ENCODE measurements at regions not wholly inside any gene's neighbourhood (a gene's known extent, or its start where the extent isn't known, plus 50 kb on each side); places are given as distances from the start of the nearest gene placed in this dataset.

GRCh38 chr9:126207256-126207655 lies 119.4 kb upstream of the MVB12B start (continued):
- no peak for TF ChIP-seq BACH2 (CRISPR knock-in tag; IDR thresholded peaks at IDR 0.05; ENCODE audit: borderline replicate concordance)
- no peak for TF ChIP-seq ZNF8 (CRISPR knock-in tag; IDR thresholded peaks at IDR 0.05)
- TF ChIP-seq ZFP30 (CRISPR knock-in tag; IDR thresholded peaks at IDR 0.05), result no peak
- TF ChIP-seq, protein P1, sequence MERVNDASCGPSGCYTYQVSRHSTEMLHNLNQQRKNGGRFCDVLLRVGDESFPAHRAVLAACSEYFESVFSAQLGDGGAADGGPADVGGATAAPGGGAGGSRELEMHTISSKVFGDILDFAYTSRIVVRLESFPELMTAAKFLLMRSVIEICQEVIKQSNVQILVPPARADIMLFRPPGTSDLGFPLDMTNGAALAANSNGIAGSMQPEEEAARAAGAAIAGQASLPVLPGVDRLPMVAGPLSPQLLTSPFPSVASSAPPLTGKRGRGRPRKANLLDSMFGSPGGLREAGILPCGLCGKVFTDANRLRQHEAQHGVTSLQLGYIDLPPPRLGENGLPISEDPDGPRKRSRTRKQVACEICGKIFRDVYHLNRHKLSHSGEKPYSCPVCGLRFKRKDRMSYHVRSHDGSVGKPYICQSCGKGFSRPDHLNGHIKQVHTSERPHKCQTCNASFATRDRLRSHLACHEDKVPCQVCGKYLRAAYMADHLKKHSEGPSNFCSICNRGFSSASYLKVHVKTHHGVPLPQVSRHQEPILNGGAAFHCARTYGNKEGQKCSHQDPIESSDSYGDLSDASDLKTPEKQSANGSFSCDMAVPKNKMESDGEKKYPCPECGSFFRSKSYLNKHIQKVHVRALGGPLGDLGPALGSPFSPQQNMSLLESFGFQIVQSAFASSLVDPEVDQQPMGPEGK (CRISPR knock-in tag; IDR thresholded peaks at IDR 0.05; ENCODE audit: borderline replicate concordance), result no peak
- TF ChIP-seq PPARA (CRISPR knock-in tag; IDR thresholded peaks at IDR 0.05; ENCODE audit: borderline replicate concordance), result no peak
- no peak for TF ChIP-seq TCF4 (CRISPR knock-in tag; IDR thresholded peaks at IDR 0.05; ENCODE audit: borderline replicate concordance)
- no peak for TF ChIP-seq RARB (CRISPR knock-in tag; IDR thresholded peaks at IDR 0.05)
- TF ChIP-seq, protein P2, sequence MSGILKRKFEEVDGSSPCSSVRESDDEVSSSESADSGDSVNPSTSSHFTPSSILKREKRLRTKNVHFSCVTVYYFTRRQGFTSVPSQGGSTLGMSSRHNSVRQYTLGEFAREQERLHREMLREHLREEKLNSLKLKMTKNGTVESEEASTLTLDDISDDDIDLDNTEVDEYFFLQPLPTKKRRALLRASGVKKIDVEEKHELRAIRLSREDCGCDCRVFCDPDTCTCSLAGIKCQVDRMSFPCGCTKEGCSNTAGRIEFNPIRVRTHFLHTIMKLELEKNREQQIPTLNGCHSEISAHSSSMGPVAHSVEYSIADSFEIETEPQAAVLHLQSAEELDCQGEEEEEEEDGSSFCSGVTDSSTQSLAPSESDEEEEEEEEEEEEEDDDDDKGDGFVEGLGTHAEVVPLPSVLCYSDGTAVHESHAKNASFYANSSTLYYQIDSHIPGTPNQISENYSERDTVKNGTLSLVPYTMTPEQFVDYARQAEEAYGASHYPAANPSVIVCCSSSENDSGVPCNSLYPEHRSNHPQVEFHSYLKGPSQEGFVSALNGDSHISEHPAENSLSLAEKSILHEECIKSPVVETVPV (CRISPR knock-in tag; IDR thresholded peaks at IDR 0.05), result no peak
- no peak for TF ChIP-seq GLIS3 (CRISPR knock-in tag; IDR thresholded peaks at IDR 0.05)

DNA sequence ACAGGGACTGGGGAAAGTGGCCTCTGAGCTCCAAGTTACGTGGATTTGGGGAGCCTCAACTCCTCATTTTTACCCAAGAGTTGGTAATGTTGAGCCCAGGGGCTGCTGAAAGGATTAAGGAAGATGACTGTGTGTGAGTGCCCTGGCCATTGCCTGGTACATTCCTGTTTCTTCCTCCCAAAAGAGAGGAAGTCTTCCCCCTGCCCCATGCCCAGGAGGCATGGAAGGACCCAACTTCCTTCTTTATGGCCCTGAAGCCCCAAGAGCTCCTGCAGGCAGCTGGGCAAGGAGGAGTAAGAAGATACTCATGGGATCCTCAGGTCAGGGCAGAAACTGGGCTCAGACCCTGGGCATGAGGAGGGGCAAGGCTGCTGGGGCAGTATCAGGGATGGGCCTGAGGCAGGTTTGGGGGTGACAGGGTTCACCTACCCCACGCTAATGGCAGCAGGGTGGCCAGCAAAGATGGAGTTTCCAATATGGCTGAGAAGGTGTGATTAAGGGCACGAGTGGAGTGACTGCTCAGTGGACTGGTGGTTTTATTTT lies 118.3 kb upstream of the MVB12B start:
- no peak for ATAC-seq
- TF ChIP-seq BACH2 (CRISPR knock-in tag; IDR thresholded peaks at IDR 0.05; ENCODE audit: borderline replicate concordance), result no peak
- no peak for TF ChIP-seq ARNTL (CRISPR knock-in tag; IDR thresholded peaks at IDR 0.05; ENCODE audit: borderline replicate concordance, low read depth)
- no peak for TF ChIP-seq SNAI2 (CRISPR knock-in tag; IDR thresholded peaks at IDR 0.05)

- no peak for TF ChIP-seq ZFP30 (CRISPR knock-in tag; IDR thresholded peaks at IDR 0.05)
- ATAC-seq, result no peak
Observed at GRCh38 chr9:126211441-126212074, 115.1 kb upstream of the MVB12B start.

DNA sequence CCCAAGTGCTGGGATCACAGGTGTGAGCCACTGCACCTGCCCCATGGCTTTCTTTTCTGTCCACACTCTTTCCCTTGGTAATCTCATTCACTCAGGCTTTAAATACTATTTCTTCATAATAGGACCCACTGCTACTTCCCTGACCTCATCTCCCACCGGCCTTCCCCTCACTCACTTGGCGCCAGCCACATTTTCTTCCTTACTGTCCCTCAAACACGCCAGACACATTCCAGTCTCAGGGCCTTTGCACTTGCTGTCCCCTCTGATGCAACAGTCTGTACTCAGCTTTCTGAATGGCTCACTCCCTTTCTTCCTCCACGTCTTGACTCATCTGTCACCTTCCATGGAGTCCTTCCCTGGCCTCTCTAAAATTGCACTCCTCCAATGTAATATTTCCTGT lies 111.1 kb upstream of the MVB12B start:
- no peak for ATAC-seq
- TF ChIP-seq ESRRG (CRISPR knock-in tag; IDR thresholded peaks at IDR 0.05) (no peak), OSR1 (CRISPR knock-in tag; IDR thresholded peaks at IDR 0.05) (no peak), ISL1 (CRISPR knock-in tag; IDR thresholded peaks at IDR 0.05) (no peak), ZNF70 (CRISPR knock-in tag; IDR thresholded peaks at IDR 0.05) (no peak), ZNF8 (CRISPR knock-in tag; IDR thresholded peaks at IDR 0.05) (no peak)

GRCh38 chr9:126216826-126217225 lies 109.8 kb upstream of the MVB12B start:
- ATAC-seq, result no peak
- TF ChIP-seq TCF4 (CRISPR knock-in tag; IDR thresholded peaks at IDR 0.05; ENCODE audit: borderline replicate concordance) (no peak), ARNTL (CRISPR knock-in tag; IDR thresholded peaks at IDR 0.05; ENCODE audit: borderline replicate concordance, low read depth) (no peak), ZFP3 (CRISPR knock-in tag; IDR thresholded peaks at IDR 0.05) (no peak), CSDC2 (CRISPR knock-in tag; IDR thresholded peaks at IDR 0.05) (no peak), CREB5 (CRISPR knock-in tag; IDR thresholded peaks at IDR 0.05; ENCODE audit: low read depth) (no peak), PPARA (CRISPR knock-in tag; IDR thresholded peaks at IDR 0.05; ENCODE audit: borderline replicate concordance) (no peak), SNAI2 (CRISPR knock-in tag; IDR thresholded peaks at IDR 0.05) (no peak), ESRRG (CRISPR knock-in tag; IDR thresholded peaks at IDR 0.05) (no peak), ZNF8 (CRISPR knock-in tag; IDR thresholded peaks at IDR 0.05) (no peak), ZFP30 (CRISPR knock-in tag; IDR thresholded peaks at IDR 0.05) (no peak), RARB (CRISPR knock-in tag; IDR thresholded peaks at IDR 0.05) (no peak), TSHZ2 (CRISPR knock-in tag; IDR thresholded peaks at IDR 0.05) (no peak), ZC3H10 (CRISPR knock-in tag; IDR thresholded peaks at IDR 0.05) (no peak)
- TF ChIP-seq, protein P2 (CRISPR knock-in tag; IDR thresholded peaks at IDR 0.05), result no peak
- TF ChIP-seq, protein P1 (CRISPR knock-in tag; IDR thresholded peaks at IDR 0.05; ENCODE audit: borderline replicate concordance), result no peak
